ENCODE measurements at regions not wholly inside any gene's neighbourhood (a gene's known extent, or its start where the extent isn't known, plus 50 kb on each side); places are given as distances from the start of the nearest gene placed in this dataset.

GRCh38 chr6:164216368-164216767 lies 801.9 kb downstream of the QKI start:
- DNase-seq (ENCODE audit: low read depth in 2 of 2), result no peak

GRCh38 chr6:164214066-164214465 lies 799.5 kb downstream of the QKI start:
- DNase-seq (ENCODE audit: low read depth in 2 of 2), result no peak

GRCh38 chr6:164211254-164211653 lies 796.7 kb downstream of the QKI start:
- no peak for DNase-seq (ENCODE audit: low read depth in 2 of 2)

- DNase-seq (ENCODE audit: low read depth in 2 of 2), result no peak
These were observed 796.3 kb downstream of the QKI start for GRCh38 chr6:164210783-164211182.

- DNase-seq (ENCODE audit: low read depth in 2 of 2), result no peak
These were observed 795.8 kb downstream of the QKI start for GRCh38 chr6:164210323-164210722.

- DNase-seq (ENCODE audit: low read depth in 2 of 2), result no peak
These were observed 793.9 kb downstream of the QKI start for GRCh38 chr6:164208371-164208770.

GRCh38 chr6:164206807-164207423 lies 792.4 kb downstream of the QKI start:
- DNase-seq (ENCODE audit: low read depth in 2 of 2), result no peak

- no peak for DNase-seq (ENCODE audit: low read depth in 2 of 2)
These were observed 785.6 kb downstream of the QKI start for GRCh38 chr6:164200071-164200470.

GRCh38 chr6:164195942-164196281 lies 781.4 kb downstream of the QKI start:
- DNase-seq (ENCODE audit: low read depth in 2 of 2), result no peak

GRCh38 chr6:164195278-164195941 lies 780.9 kb downstream of the QKI start:
- DNase-seq (ENCODE audit: low read depth in 2 of 2), result no peak

- no peak for DNase-seq (ENCODE audit: low read depth in 2 of 2)
These were observed 774.3 kb downstream of the QKI start for GRCh38 chr6:164188861-164189260.

- DNase-seq (ENCODE audit: low read depth in 2 of 2), result no peak
These were observed 771.0 kb downstream of the QKI start for GRCh38 chr6:164185471-164185871.

GRCh38 chr6:164184410-164184809 lies 769.9 kb downstream of the QKI start:
- no peak for DNase-seq (ENCODE audit: low read depth in 2 of 2)

- DNase-seq (ENCODE audit: low read depth in 2 of 2), result no peak
These were observed 769.1 kb downstream of the QKI start for GRCh38 chr6:164183556-164184123.

- DNase-seq (ENCODE audit: low read depth in 2 of 2), result no peak
These were observed 764.3 kb downstream of the QKI start for GRCh38 chr6:164178679-164179332.

- DNase-seq (ENCODE audit: low read depth in 2 of 2), result no peak
These were observed 754.8 kb downstream of the QKI start for GRCh38 chr6:164169355-164169754.

- no peak for DNase-seq (ENCODE audit: low read depth in 2 of 2)
These were observed 754.1 kb downstream of the QKI start for GRCh38 chr6:164168595-164168994.

GRCh38 chr6:164167873-164168405 lies 753.4 kb downstream of the QKI start:
- no peak for DNase-seq (ENCODE audit: low read depth in 2 of 2)

GRCh38 chr6:164166996-164167395 lies 752.5 kb downstream of the QKI start:
- no peak for DNase-seq (ENCODE audit: low read depth in 2 of 2)

- no peak for DNase-seq (ENCODE audit: low read depth in 2 of 2)
These were observed 752.0 kb downstream of the QKI start for GRCh38 chr6:164166515-164166914.

- DNase-seq (ENCODE audit: low read depth in 2 of 2), result no peak
These were observed 750.4 kb downstream of the QKI start for GRCh38 chr6:164164876-164165275.

GRCh38 chr6:164163239-164163638 lies 748.7 kb downstream of the QKI start:
- DNase-seq (ENCODE audit: low read depth in 2 of 2), result no peak

- no peak for DNase-seq (ENCODE audit: low read depth in 2 of 2)
These were observed 744.5 kb downstream of the QKI start for GRCh38 chr6:164159061-164159460.

All from stimulated activated CD8-positive, alpha-beta memory T cell treated with anti-CD3 and anti-CD28 coated beads, Interleukin-7, amount 100 ng/mL, for 1 hour (primary cell).